IPS-20b (cell line): ENCODE measurements at regions not wholly inside any gene's neighbourhood (a gene's known extent, or its start where the extent isn't known, plus 50 kb on each side); places are given as distances from the start of the nearest gene placed in this dataset.

Experiments used
- H3K27ac ChIP-seq: one replicate; pipeline ENCODE4 v1.5.1; 2013; ENCODE audit warnings: low read length
- H3K27me3 ChIP-seq: 2 replicates; pipeline ENCODE4 v1.6.1; 2013; ENCODE audit warnings: mild to moderate bottlenecking, low read length, inconsistent platforms; ENCODE audit not compliant: insufficient read depth
- H3K36me3 ChIP-seq: 2 replicates; pipeline ENCODE4 v1.6.1; 2013; ENCODE audit warnings: low read depth, mild to moderate bottlenecking, inconsistent platforms, low read length, moderate library complexity; ENCODE audit not compliant: insufficient read depth
- H3K4me1 ChIP-seq: 2 replicates; pipeline ENCODE4 v1.6.1; 2013; ENCODE audit warnings: mild to moderate bottlenecking, control low read depth, inconsistent platforms, low read length, moderate library complexity; ENCODE audit not compliant: insufficient read depth
- H3K4me3 ChIP-seq: 2 replicates; pipeline ENCODE4 v1.5.1; 2013; ENCODE audit warnings: mild to moderate bottlenecking, low read length, inconsistent platforms
- H3K9ac ChIP-seq: 2 replicates; pipeline ENCODE4 v1.6.1; 2013; ENCODE audit warnings: low read depth, mild to moderate bottlenecking, inconsistent platforms, low read length, moderate library complexity
- H3K9me3 ChIP-seq: 2 replicates; pipeline ENCODE4 v1.6.1; 2013; ENCODE audit warnings: mild to moderate bottlenecking, low read depth, low read length, inconsistent platforms; ENCODE audit not compliant: insufficient read depth

GRCh38 chr10:120355425-120355824 lies 101.6 kb upstream of the PLPP4 start:
- Histone ChIP-seq H3K4me1 (no peaks in the 10 kb centered on the region), H3K9me3 (no peaks in the 10 kb centered on the region), H3K9ac (no peak overlapping the region), H3K27me3 (no peaks in the 10 kb centered on the region), H3K4me3 (no peak overlapping the region), H3K27ac (no peak overlapping the region), H3K36me3 (no peaks in the 10 kb centered on the region)

GRCh38 chr10:120360571-120360970 lies 96.5 kb upstream of the PLPP4 start:
- Histone ChIP-seq H3K27ac (no peak overlapping the region), H3K9ac (no peak overlapping the region), H3K9me3 (no peaks in the 10 kb centered on the region), H3K4me3 (no peak overlapping the region), H3K27me3 (no peaks in the 10 kb centered on the region), H3K4me1 (no peaks in the 10 kb centered on the region), H3K36me3 (no peaks in the 10 kb centered on the region)

GRCh38 chr10:120365872-120366271 lies 91.2 kb upstream of the PLPP4 start:
- Histone ChIP-seq H3K36me3 (no peaks in the 10 kb centered on the region), H3K27me3 (no peaks in the 10 kb centered on the region), H3K27ac (no peak overlapping the region), H3K4me1 (no peaks in the 10 kb centered on the region), H3K9me3 (no peaks in the 10 kb centered on the region), H3K4me3 (no peak overlapping the region), H3K9ac (no peak overlapping the region)

- Histone ChIP-seq H3K4me3 (no peak overlapping the region), H3K4me1 (no peaks in the 10 kb centered on the region), H3K27ac (no peak overlapping the region), H3K9me3 (no peaks in the 10 kb centered on the region), H3K9ac (no peak overlapping the region), H3K36me3 (no peaks in the 10 kb centered on the region), H3K27me3 (no peaks in the 10 kb centered on the region)
These were observed 89.7 kb upstream of the PLPP4 start for GRCh38 chr10:120367341-120367740.

GRCh38 chr10:120368338-120368737 lies 88.7 kb upstream of the PLPP4 start:
- no peaks in the 10 kb centered on the region for H3K9me3 ChIP-seq
- H3K9ac ChIP-seq = no peak overlapping the region
- H3K4me1 ChIP-seq = no peaks in the 10 kb centered on the region
- no peak overlapping the region for H3K27ac ChIP-seq
- no peak overlapping the region for H3K4me3 ChIP-seq
- H3K27me3 ChIP-seq = no peaks in the 10 kb centered on the region
- H3K36me3 ChIP-seq = no peaks in the 10 kb centered on the region

- no peaks in the 10 kb centered on the region for H3K4me1 ChIP-seq
- H3K27me3 ChIP-seq = no peaks in the 10 kb centered on the region
- no peak overlapping the region for H3K27ac ChIP-seq
- no peak overlapping the region for H3K9ac ChIP-seq
- H3K9me3 ChIP-seq = no peaks in the 10 kb centered on the region
- no peak overlapping the region for H3K4me3 ChIP-seq
- no peaks in the 10 kb centered on the region for H3K36me3 ChIP-seq
These were observed 88.1 kb upstream of the PLPP4 start for GRCh38 chr10:120368927-120369326.

- Histone ChIP-seq H3K27me3 (no peaks in the 10 kb centered on the region), H3K9ac (no peak overlapping the region), H3K4me3 (no peak overlapping the region)
These were observed 87.2 kb upstream of the PLPP4 start for GRCh38 chr10:120369856-120370276.

GRCh38 chr10:120371856-120372255 lies 85.2 kb upstream of the PLPP4 start:
- Histone ChIP-seq H3K36me3 (no peaks in the 10 kb centered on the region), H3K27ac (no peak overlapping the region), H3K4me3 (no peak overlapping the region), H3K9me3 (no peaks in the 10 kb centered on the region), H3K4me1 (no peaks in the 10 kb centered on the region), H3K9ac (no peak overlapping the region), H3K27me3 (no peaks in the 10 kb centered on the region)

More at GRCh38 chr10:120369856-120370276, 87.2 kb upstream of the PLPP4 start:
- H3K4me1 ChIP-seq = no peaks in the 10 kb centered on the region
- H3K36me3 ChIP-seq = no peaks in the 10 kb centered on the region
- no peak overlapping the region for H3K27ac ChIP-seq
- no peaks in the 10 kb centered on the region for H3K9me3 ChIP-seq

GRCh38 chr10:120372917-120373316 lies 84.1 kb upstream of the PLPP4 start:
- H3K4me3 ChIP-seq = no peak overlapping the region
- no peaks in the 10 kb centered on the region for H3K9me3 ChIP-seq
- H3K4me1 ChIP-seq = no peaks in the 10 kb centered on the region
- no peak overlapping the region for H3K27ac ChIP-seq
- no peaks in the 10 kb centered on the region for H3K36me3 ChIP-seq
- no peak overlapping the region for H3K9ac ChIP-seq
- H3K27me3 ChIP-seq = no peaks in the 10 kb centered on the region

GRCh38 chr10:120375666-120376065 lies 81.4 kb upstream of the PLPP4 start:
- no peak overlapping the region for H3K4me3 ChIP-seq
- no peaks in the 10 kb centered on the region for H3K36me3 ChIP-seq
- no peak overlapping the region for H3K9ac ChIP-seq
- H3K27ac ChIP-seq = no peak overlapping the region
- no peaks in the 10 kb centered on the region for H3K4me1 ChIP-seq
- no peaks in the 10 kb centered on the region for H3K27me3 ChIP-seq
- H3K9me3 ChIP-seq = no peaks in the 10 kb centered on the region

GRCh38 chr10:120381931-120382330 lies 75.1 kb upstream of the PLPP4 start:
- Histone ChIP-seq H3K9ac (no peak overlapping the region), H3K27me3 (no peaks in the 10 kb centered on the region), H3K9me3 (no peaks in the 10 kb centered on the region), H3K4me3 (no peak overlapping the region), H3K4me1 (no peaks in the 10 kb centered on the region), H3K36me3 (no peaks in the 10 kb centered on the region), H3K27ac (no peak overlapping the region)

- Histone ChIP-seq H3K9me3 (no peaks in the 10 kb centered on the region), H3K4me1 (no peaks in the 10 kb centered on the region), H3K9ac (no peak overlapping the region), H3K27ac (no peak overlapping the region), H3K4me3 (no peak overlapping the region), H3K27me3 (no peaks in the 10 kb centered on the region), H3K36me3 (no peaks in the 10 kb centered on the region)
These were observed 74.7 kb upstream of the PLPP4 start for GRCh38 chr10:120382360-120382759.

GRCh38 chr10:120385992-120386391 lies 71.0 kb upstream of the PLPP4 start:
- Histone ChIP-seq H3K9ac (no peak overlapping the region), H3K9me3 (no peaks in the 10 kb centered on the region), H3K36me3 (no peaks in the 10 kb centered on the region), H3K4me1 (peaks cover 3% of the 10 kb centered on the region; the same call in 1 of the 2 replicates), H3K27ac (no peak overlapping the region), H3K4me3 (no peak overlapping the region), H3K27me3 (no peaks in the 10 kb centered on the region)
